Head of caudate nucleus (tissue), 42 donors: ENCODE measurements at regions not wholly inside any gene's neighbourhood (a gene's known extent, or its start where the extent isn't known, plus 50 kb on each side); places are given as distances from the start of the nearest gene placed in this dataset.
"Not testable (repeated sequence)": the region's sequence is repeated elsewhere in the genome, so short reads cannot be mapped to it uniquely, and the experiment has no call there.

Source experiments
- DNase-seq, 42 donors: peaks; one replicate each; pipeline versions ENCODE4 v3.0.0 to v3.0.0-alpha.2; 2020 to 2021; ENCODE audit warnings: mixed read lengths in 7 of 42
- intact Hi-C: fragments of 100-400 bp; cut with DNase I; formaldehyde crosslinking; loops from one replicate; pipeline ENCODE4 v1.15.0; 2022

GRCh38 chr4:3374011-3374645, 67.6 kb upstream of the HGFAC start:
- DNase-seq: peak in 13 of 42 donors; percentile 3 to 73 (median 51)
- intact Hi-C loops: no loop called here

- intact Hi-C loops: no loop called here
- DNase-seq: peak in 2 of 42 donors; percentile 0 to 6
Measured at GRCh38 chr4:3374667-3375066, 67.1 kb upstream of the HGFAC start.

- DNase-seq: peak in 8 of 42 donors; percentile 1 to 66 (median 26)
- intact Hi-C loops: no loop called here
Measured at GRCh38 chr4:3375688-3376087, 66.1 kb upstream of the HGFAC start.

- peak in 8 of 42 donors; percentile 9 to 35 (median 26) for DNase-seq
- intact Hi-C loops: no loop called here
Measured at GRCh38 chr4:3376266-3376665, 65.5 kb upstream of the HGFAC start.

GRCh38 chr4:3377557-3377956, 64.2 kb upstream of the HGFAC start:
- DNase-seq: peak in 1 of 42 donors; percentile 35
- intact Hi-C loops: no loop called here

- peak in 1 of 42 donors; percentile 4 for DNase-seq
- intact Hi-C loops: not testable (repeated sequence)
Measured at GRCh38 chr4:3380336-3380735, 61.4 kb upstream of the HGFAC start.

- peak in 1 of 42 donors; percentile 24 for DNase-seq
- intact Hi-C loops: not testable (repeated sequence)
Measured at GRCh38 chr4:3381208-3381607, 60.6 kb upstream of the HGFAC start.

GRCh38 chr4:3382251-3382650, 59.5 kb upstream of the HGFAC start:
- peak in 2 of 42 donors; percentile 25 to 32 for DNase-seq
- intact Hi-C loops: no loop called here

- intact Hi-C loops: no loop called here
- DNase-seq: peak in 3 of 42 donors; percentile 9 to 43 (median 15)
Measured at GRCh38 chr4:3384391-3384770, 57.4 kb upstream of the HGFAC start.

GRCh38 chr4:3384771-3385710, 56.7 kb upstream of the HGFAC start:
- intact Hi-C loops: no loop called here
- DNase-seq: peak in 5 of 42 donors; percentile 17 to 63 (median 53)

- intact Hi-C loops: no loop called here
- DNase-seq: peak in 7 of 42 donors; percentile 17 to 59 (median 33)
Measured at GRCh38 chr4:3385711-3386420, 55.9 kb upstream of the HGFAC start.

GRCh38 chr4:3386526-3386925, 55.2 kb upstream of the HGFAC start:
- intact Hi-C loops: no loop called here
- peak in 20 of 42 donors; percentile 20 to 82 (median 60) for DNase-seq

GRCh38 chr4:3387154-3387942, 54.4 kb upstream of the HGFAC start:
- intact Hi-C loops: no loop called here
- peak in 6 of 42 donors; percentile 4 to 42 (median 32) for DNase-seq

- intact Hi-C loops: no loop called here
- DNase-seq: peak in 36 of 42 donors; percentile 44 to 83 (median 68)
Measured at GRCh38 chr4:3387943-3388361, 53.8 kb upstream of the HGFAC start.

- intact Hi-C loops: no loop called here
- DNase-seq: peak in 5 of 42 donors; percentile 18 to 48 (median 30)
Measured at GRCh38 chr4:3388471-3389232, 53.1 kb upstream of the HGFAC start.

GRCh38 chr4:3389233-3390215, 52.2 kb upstream of the HGFAC start:
- peak in 6 of 42 donors; percentile 12 to 42 (median 20) for DNase-seq

More at GRCh38 chr4:3389233-3390215, 52.2 kb upstream of the HGFAC start:
- intact Hi-C loops: no loop called here
